Mucosa of rectum (tissue), 2 donors: ENCODE measurements at regions not wholly inside any gene's neighbourhood (a gene's known extent, or its start where the extent isn't known, plus 50 kb on each side); places are given as distances from the start of the nearest gene placed in this dataset.

Experiments
- H3K27ac ChIP-seq, 2 donors: one replicate each; pipeline ENCODE4 v1.7.0; 2013; ENCODE audit warnings: inconsistent platforms in 2 of 2, low read depth in 2 of 2, low read length in 2 of 2
- H3K27me3 ChIP-seq, 2 donors: one replicate each; pipeline ENCODE4 v1.7.0; 2013; ENCODE audit warnings: low read length in 2 of 2; ENCODE audit not compliant: control insufficient read depth in 2 of 2, insufficient read depth in 2 of 2
- H3K36me3 ChIP-seq, 2 donors: one replicate each; pipeline ENCODE4 v1.7.0; 2013; ENCODE audit warnings: low read length in 2 of 2; ENCODE audit not compliant: control insufficient read depth in 2 of 2, insufficient read depth in 2 of 2
- H3K4me1 ChIP-seq, 2 donors: one replicate each; pipeline ENCODE4 v1.7.0; 2013; ENCODE audit warnings: low read length in 2 of 2, mild to moderate bottlenecking in 1 of 2; ENCODE audit not compliant: control insufficient read depth in 2 of 2, insufficient read depth in 2 of 2
- H3K4me3 ChIP-seq, 2 donors: one replicate each; pipeline ENCODE4 v1.7.0; 2013; ENCODE audit warnings: low read length in 2 of 2
- H3K9ac ChIP-seq, 2 donors: one replicate each; pipeline ENCODE4 v1.7.0; 2013; ENCODE audit warnings: low read length in 2 of 2, low read depth in 1 of 2, mild to moderate bottlenecking in 1 of 2
- H3K9me3 ChIP-seq, 2 donors: one replicate each; pipeline ENCODE4 v1.7.0; 2013; ENCODE audit warnings: low read length in 2 of 2; ENCODE audit not compliant: control insufficient read depth in 2 of 2
- donor health status: healthy.
- donor health status: Normal muscosa, but diverticular disease.

DNA sequence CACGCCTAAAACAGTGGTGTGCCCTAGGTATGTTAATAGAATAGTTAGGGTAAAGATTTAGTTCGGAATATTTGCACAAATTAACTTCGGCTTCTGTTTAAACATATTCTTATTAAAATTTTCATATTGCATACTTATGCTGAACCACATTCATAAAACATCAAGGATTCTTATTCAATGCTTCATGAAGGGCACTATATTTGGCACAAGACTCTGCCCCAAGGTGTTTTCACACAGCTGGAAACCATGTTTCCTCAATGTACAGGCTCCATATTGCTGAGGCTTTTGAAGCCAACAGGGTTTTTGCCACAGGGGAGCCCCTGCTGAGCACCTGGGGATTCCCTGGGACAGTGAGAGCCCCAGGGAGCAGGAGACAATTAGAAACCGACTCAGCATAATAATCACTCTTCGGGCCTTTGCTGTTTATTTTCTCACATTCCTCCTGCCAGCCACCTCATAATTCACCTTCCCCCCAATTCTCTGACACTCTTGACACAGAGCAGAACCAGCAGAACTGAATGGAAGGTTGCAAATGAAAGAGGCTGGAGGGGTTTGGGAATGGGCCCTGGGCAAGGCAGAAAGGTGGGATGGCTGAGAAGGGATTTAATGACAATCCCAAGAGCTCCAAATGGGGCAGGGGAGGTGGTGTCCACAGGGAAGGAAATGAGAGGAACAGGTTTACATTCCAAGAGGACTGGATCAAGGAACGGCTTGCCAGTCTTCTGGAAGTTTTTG is 72.3 kb upstream of the POMP start:
- no peaks in the 10 kb centered on the region for H3K4me1 ChIP-seq
- H3K36me3 ChIP-seq, result no peaks in the 10 kb centered on the region
- H3K9me3 ChIP-seq, result no peaks in the 10 kb centered on the region
- H3K27me3 ChIP-seq, result no peaks in the 10 kb centered on the region
- H3K27ac ChIP-seq, result no peak overlapping the region
- no peak overlapping the region for H3K4me3 ChIP-seq
- H3K9ac ChIP-seq, result no peak overlapping the region

DNA sequence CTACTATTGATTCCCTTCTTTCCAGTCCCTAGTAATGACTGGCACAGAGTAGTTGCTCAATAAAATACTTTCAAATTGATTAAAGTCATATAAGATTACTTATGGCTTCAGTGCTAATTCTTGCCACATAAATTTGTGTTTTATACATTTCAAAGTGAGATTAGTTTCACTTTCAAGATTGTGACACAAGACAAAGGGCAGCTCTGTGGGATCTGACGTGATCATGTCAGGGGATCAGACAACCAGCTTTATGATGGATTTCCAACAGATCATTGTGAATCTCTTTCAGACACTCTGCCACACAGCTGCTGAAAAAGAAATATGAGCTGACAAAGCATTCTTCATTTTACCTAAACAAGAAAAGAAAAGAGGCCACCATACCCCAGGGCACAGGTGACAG is 73.4 kb upstream of the POMP start:
- Histone ChIP-seq H3K9me3 (no peaks in the 10 kb centered on the region), H3K4me1 (no peaks in the 10 kb centered on the region), H3K36me3 (no peaks in the 10 kb centered on the region), H3K27ac (no peak overlapping the region), H3K9ac (no peak overlapping the region), H3K27me3 (no peaks in the 10 kb centered on the region), H3K4me3 (no peak overlapping the region)

DNA sequence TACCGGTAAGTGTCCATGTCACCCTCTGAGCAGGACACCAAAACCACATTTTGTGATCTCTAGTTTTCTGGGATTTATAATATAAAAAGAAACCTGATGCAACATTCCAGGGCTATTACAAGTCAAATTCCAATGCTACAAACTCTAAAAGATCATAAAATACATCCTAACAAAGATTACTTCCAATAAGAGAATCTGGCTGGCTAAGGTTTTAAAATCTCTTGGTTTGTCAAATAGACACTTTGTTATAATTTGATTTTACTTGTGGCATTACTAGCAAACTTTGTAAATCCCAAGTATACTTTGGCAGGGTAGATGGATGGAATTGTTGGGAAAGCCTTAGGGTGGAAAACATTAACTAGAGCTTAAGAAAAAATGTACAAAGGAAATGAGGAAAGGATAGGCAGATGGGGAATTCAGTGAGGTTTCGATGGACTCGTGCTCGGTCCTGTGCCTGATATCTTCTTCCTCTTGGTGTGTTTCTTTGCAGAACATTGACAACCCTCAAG is 74.0 kb upstream of the POMP start:
- no peak overlapping the region for H3K9ac ChIP-seq
- no peak overlapping the region for H3K27ac ChIP-seq
- no peak overlapping the region for H3K4me3 ChIP-seq
- H3K9me3 ChIP-seq, result no peaks in the 10 kb centered on the region
- no peaks in the 10 kb centered on the region for H3K4me1 ChIP-seq
- H3K27me3 ChIP-seq, result no peaks in the 10 kb centered on the region
- no peaks in the 10 kb centered on the region for H3K36me3 ChIP-seq

DNA sequence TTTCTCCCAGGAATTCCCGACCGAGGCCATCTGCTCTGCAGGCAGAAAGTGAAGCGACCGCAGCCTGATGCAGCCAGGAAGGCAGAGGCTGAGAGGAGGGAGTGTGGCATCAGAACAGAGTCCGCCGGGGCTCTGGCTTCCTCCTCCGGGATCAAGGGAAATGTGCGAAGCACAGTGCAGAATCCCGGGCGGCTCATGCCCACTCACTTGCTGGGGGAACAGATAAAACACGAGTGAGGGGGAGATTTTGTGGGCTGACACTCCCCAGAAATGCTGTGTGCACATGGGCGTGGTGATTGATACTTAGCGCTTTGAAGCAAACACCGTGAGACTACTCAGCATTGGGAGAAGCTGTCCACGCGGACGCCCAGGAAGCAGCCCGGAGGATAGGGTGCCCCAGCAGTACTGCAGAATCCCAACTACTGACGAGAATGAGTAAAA is 75.3 kb upstream of the POMP start:
- no peak overlapping the region for H3K9ac ChIP-seq
- no peaks in the 10 kb centered on the region for H3K27me3 ChIP-seq
- H3K4me1 ChIP-seq, result no peaks in the 10 kb centered on the region
- no peak overlapping the region for H3K4me3 ChIP-seq
- no peaks in the 10 kb centered on the region for H3K9me3 ChIP-seq
- no peaks in the 10 kb centered on the region for H3K36me3 ChIP-seq
- H3K27ac ChIP-seq, result no peak overlapping the region

DNA sequence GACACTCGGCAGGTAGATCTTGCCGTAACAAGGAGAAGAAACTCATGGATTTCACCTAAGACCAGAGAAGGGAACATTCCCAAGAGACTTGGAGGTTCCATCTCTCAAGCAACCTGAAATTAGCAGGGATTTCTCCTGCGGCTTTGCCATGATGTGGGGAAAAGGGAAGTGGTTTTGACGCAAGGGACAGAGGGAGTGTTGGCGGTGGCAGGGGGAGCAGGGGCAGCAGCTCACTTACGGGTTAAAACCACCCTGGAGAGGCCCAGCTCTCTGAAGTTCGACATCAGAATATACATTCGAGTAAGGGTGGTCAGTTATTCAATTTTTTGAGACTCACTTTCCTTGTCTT is 76.1 kb upstream of the POMP start:
- no peak overlapping the region for H3K9ac ChIP-seq
- no peak overlapping the region for H3K4me3 ChIP-seq
- H3K27ac ChIP-seq, result no peak overlapping the region
- no peaks in the 10 kb centered on the region for H3K4me1 ChIP-seq
- no peaks in the 10 kb centered on the region for H3K36me3 ChIP-seq
- no peaks in the 10 kb centered on the region for H3K9me3 ChIP-seq
- no peaks in the 10 kb centered on the region for H3K27me3 ChIP-seq

DNA sequence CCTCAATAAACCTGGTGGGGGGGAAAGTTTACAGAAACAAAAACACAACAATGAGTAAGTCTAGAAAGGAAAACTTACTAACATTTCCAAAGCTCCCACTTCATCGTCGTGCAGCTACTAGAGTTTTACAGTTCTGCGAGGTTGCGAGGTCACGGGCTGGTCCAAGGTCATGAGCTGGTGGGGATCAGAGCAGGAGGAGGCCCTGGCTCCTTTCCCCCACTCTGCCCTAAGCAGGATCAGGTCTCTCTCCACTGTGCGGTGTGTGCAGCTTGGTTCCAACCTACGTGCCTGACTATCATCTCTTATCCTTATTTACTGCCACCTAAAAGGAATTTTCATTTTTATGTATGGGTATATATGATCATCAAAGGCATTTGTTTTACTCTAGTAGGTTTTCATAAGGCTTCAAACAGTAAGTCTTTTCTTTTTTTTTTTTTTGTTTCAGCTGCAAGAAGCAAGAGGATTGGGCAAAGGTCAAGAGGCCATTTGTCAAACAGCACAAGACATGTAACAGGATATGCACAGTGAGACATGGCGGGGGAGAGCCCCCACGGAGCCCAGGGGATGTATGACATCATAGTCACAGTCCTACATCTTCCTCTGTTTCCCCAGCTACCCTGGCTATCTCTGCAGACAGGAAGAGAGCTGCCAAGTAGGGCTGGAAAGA is 76.6 kb upstream of the POMP start:
- no peaks in the 10 kb centered on the region for H3K27me3 ChIP-seq
- H3K9ac ChIP-seq, result no peak overlapping the region
- no peak overlapping the region for H3K4me3 ChIP-seq
- no peaks in the 10 kb centered on the region for H3K4me1 ChIP-seq
- no peaks in the 10 kb centered on the region for H3K9me3 ChIP-seq
- no peak overlapping the region for H3K27ac ChIP-seq
- no peaks in the 10 kb centered on the region for H3K36me3 ChIP-seq

DNA sequence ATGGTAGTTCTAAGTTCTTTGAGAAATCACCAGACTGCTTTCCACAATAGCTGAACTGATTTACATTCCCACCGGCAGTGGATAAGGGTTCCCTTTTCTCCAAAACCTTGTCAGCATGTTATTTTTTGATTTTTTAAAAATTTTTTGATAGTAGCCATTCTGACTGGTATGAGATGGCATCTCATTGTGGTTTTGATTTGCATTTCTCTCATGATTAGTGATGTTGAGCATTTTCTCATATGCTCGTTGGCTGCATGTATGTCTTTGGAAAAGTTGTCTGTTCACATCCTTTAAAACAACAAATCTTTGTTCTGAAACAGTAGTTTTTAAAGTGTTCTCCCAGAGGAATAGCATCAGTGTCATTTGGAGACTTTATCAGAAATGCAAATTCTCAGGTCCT is 77.5 kb upstream of the POMP start:
- H3K9ac ChIP-seq, result no peak overlapping the region
- no peak overlapping the region for H3K27ac ChIP-seq
- no peaks in the 10 kb centered on the region for H3K36me3 ChIP-seq
- H3K4me3 ChIP-seq, result no peak overlapping the region
- H3K4me1 ChIP-seq, result no peaks in the 10 kb centered on the region
- no peaks in the 10 kb centered on the region for H3K27me3 ChIP-seq
- H3K9me3 ChIP-seq, result no peaks in the 10 kb centered on the region

DNA sequence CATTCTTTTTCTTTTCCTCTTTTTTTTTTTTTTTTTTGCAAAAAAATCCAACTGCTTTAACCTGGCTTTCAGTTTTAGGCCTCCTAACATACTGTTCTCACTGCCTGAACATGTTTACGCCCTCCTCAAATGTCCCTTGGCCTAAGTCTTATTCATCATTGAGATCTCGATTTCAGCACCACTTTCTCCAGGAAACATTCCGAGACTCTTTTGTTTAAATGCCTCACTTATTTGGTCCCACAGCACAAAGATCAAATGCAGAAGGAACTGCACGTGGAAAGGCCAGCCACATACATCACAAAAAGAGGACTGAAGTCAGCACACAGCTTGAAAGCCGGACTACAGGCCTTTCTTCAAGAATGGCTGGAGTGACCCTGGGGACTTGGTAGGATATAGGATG is 79.2 kb upstream of the POMP start:
- Histone ChIP-seq H3K27me3 (no peaks in the 10 kb centered on the region), H3K4me1 (peaks cover 0 to 8% of the 10 kb centered on the region in 2 donors), H3K36me3 (no peaks in the 10 kb centered on the region), H3K27ac (no peak overlapping the region), H3K9ac (no peak overlapping the region), H3K4me3 (no peak overlapping the region), H3K9me3 (no peaks in the 10 kb centered on the region)

DNA sequence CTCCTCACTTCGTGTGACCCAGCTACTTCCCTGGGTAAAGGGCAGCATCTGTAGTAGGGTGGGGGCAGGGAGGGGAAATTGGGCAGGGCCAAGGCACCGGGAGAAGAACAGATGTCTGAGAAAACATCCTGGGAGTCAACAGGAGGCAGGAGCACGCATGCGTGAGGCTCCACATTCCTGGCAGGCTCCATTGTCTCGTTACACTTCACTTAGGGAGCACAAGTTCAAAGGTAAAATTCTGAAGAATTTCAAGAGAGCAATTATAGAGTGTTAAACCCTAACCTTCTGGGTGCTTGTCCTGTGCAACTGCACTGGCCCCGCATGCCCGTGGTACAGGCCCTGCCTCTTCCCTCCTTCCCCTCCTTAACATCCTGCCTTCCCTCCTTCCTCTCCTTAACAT is 79.6 kb upstream of the POMP start:
- H3K4me3 ChIP-seq, result no peak overlapping the region
- H3K9ac ChIP-seq, result no peak overlapping the region

DNA sequence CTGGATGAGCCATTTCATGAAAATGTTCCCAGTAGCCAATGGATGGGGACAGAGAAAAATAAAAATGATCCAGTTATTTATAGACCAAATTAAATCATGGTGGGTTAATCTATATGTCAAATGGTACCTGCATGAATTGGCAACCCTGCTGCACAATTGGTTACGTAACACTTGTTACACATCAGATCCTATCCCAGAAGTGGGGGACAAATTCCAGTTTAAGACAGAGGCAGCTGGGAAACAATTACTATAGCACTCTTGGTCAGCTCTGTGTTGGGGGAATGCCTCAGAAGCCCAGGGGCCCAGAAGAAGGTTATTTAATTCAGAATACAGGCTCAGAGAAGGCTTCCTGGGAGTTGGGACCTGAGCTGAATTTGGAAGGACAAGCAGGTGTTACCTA is 81.1 kb upstream of the FLT1 start:
- Histone ChIP-seq H3K27ac (no peak overlapping the region), H3K9ac (no peak overlapping the region), H3K36me3 (no peaks in the 10 kb centered on the region), H3K9me3 (no peaks in the 10 kb centered on the region), H3K4me3 (no peak overlapping the region), H3K4me1 (peaks cover 0 to 8% of the 10 kb centered on the region in 2 donors), H3K27me3 (no peaks in the 10 kb centered on the region)

More for the DNA sequence above, 79.6 kb upstream of the POMP start:
- Histone ChIP-seq H3K27me3 (no peaks in the 10 kb centered on the region), H3K9me3 (no peaks in the 10 kb centered on the region), H3K4me1 (peaks cover 0 to 8% of the 10 kb centered on the region in 2 donors), H3K27ac (no peak overlapping the region), H3K36me3 (no peaks in the 10 kb centered on the region)
